Activated CD8-positive, alpha-beta T cell treated with anti-CD3 and anti-CD28 coated beads for 36 hours (primary cell): ENCODE measurements at regions not wholly inside any gene's neighbourhood (a gene's known extent, or its start where the extent isn't known, plus 50 kb on each side); places are given as distances from the start of the nearest gene placed in this dataset.

ENCODE experiments used
- ATAC-seq: fragments of 200-7000 bp; cut with Tn5 transposase; one replicate; pipeline ENCODE4 v1.10.0; 2021; ENCODE audit warnings: mild to moderate bottlenecking, moderate library complexity
- CTCF ChIA-PET: fragments of 350-600 bp; sonication (Branson Sonifier 250); formaldehyde crosslinking; loops from one replicate; lab custom pipeline; 2021; ENCODE audit warnings: antibody characterized with exemption; lab: Charles Lee
- POLR2A ChIA-PET: fragments of 350-600 bp; sonication (Branson Sonifier 250); formaldehyde crosslinking; loops from one replicate; lab custom pipeline; 2021; ENCODE audit warnings: antibody characterized with exemption; lab: Charles Lee
- DNase-seq: peaks from one replicate; pipeline ENCODE4 v3.0.0-alpha.2; 2020
- H3K27ac Mint-ChIP-seq: one replicate; pipeline ENCODE4 v1.8.0; 2021; ENCODE audit warnings: mild to moderate bottlenecking, mixed read lengths
- H3K27me3 Mint-ChIP-seq: one replicate; pipeline ENCODE4 v1.8.0; 2021; ENCODE audit warnings: mixed read lengths
- H3K36me3 Mint-ChIP-seq: one replicate; pipeline ENCODE4 v1.8.0; 2021; ENCODE audit warnings: low read depth, mixed read lengths
- H3K4me1 Mint-ChIP-seq: one replicate; pipeline ENCODE4 v1.8.0; 2021; ENCODE audit warnings: low read depth, mixed read lengths
- H3K4me3 Mint-ChIP-seq: one replicate; pipeline ENCODE4 v1.8.0; 2021; ENCODE audit warnings: mild to moderate bottlenecking, moderate library complexity, mixed read lengths
- H3K9me3 Mint-ChIP-seq: one replicate; pipeline ENCODE4 v1.8.0; 2021; ENCODE audit warnings: mixed read lengths
- intact Hi-C: fragments of 100-400 bp; cut with micrococcal nuclease; formaldehyde crosslinking; loops from one replicate; pipeline ENCODE4 v1.10.0; 2022
- TF ChIP-seq, protein P1 (sequence below): fragments of 200-600 bp; IDR thresholded peaks from one replicate; pipeline ENCODE4 v1.8.0; 2022; ENCODE audit warnings: antibody characterized with exemption, mild to moderate bottlenecking

DNA sequence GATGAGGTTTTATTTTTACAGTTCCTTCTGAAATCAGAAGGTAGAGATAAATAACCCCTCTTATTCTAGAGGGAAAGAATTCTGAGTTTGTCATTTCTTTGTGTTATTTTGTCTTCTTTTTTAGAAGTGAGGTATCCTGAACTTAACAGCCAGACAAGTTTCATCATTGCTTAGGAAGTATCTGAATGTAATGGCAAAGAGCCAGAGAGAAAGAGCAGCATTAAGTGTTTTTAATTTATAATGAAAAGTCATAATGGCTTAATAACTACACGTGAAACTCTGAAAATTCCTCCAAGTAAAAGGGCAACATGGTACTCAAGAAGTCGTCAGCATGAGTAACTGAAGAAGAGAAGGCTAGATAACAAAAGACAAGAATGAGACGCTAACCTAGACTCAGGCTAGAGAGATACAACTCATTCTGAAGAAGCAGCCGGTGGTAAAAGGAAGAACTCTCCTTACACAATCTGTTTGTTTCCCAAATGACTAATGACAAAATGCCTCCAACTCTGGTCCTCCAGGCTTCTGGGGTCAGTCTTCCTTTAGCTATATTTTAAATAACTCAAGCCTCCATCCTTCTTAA, 116.2 kb upstream of the NECTIN3 start:
- intact Hi-C loops: no loop called here
- ATAC-seq: no peak
- Mint-ChIP-seq H3K9me3 (peaks cover 2% of the 10 kb centered on the region), H3K27ac (no peak overlapping the region), H3K36me3 (no peaks in the 10 kb centered on the region), H3K4me1 (no peaks in the 10 kb centered on the region), H3K27me3 (peaks cover 2% of the 10 kb centered on the region), H3K4me3 (no peak overlapping the region)
- TF ChIP-seq, protein P1, sequence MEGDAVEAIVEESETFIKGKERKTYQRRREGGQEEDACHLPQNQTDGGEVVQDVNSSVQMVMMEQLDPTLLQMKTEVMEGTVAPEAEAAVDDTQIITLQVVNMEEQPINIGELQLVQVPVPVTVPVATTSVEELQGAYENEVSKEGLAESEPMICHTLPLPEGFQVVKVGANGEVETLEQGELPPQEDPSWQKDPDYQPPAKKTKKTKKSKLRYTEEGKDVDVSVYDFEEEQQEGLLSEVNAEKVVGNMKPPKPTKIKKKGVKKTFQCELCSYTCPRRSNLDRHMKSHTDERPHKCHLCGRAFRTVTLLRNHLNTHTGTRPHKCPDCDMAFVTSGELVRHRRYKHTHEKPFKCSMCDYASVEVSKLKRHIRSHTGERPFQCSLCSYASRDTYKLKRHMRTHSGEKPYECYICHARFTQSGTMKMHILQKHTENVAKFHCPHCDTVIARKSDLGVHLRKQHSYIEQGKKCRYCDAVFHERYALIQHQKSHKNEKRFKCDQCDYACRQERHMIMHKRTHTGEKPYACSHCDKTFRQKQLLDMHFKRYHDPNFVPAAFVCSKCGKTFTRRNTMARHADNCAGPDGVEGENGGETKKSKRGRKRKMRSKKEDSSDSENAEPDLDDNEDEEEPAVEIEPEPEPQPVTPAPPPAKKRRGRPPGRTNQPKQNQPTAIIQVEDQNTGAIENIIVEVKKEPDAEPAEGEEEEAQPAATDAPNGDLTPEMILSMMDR: no peak
- CTCF ChIA-PET: interaction anchor here (1.4 kb wide), 1 partner anchor 12 kb away, joined by 4 read pairs; no protein-coding TSS in a partner anchor
- POLR2A ChIA-PET: no interaction called here
- no peak for DNase-seq

DNA sequence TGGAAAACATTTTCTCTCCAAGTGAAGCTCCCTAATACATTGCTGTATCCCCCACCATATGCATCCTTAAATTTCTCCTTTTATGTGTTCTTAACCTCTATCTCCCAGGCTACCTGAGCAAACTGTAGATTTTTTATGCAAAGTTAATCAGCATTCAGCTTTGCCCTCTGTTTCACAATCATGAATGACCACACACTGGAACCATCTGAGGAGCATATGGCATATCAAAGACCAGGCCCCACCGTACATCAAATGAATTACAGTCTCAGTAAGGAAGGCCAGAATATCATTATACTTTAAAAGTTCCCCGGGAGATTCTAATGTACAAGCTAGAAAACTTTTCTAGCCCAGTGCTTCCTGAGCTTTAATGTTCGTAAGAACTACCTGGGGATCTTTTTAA, 115.5 kb upstream of the NECTIN3 start:
- Mint-ChIP-seq H3K27me3 (peaks cover 2% of the 10 kb centered on the region), H3K27ac (no peak overlapping the region), H3K4me3 (no peak overlapping the region), H3K9me3 (peaks cover 2% of the 10 kb centered on the region), H3K4me1 (no peaks in the 10 kb centered on the region), H3K36me3 (no peaks in the 10 kb centered on the region)
- intact Hi-C loops: no loop called here
- ATAC-seq (no peak), DNase-seq (no peak)
- TF ChIP-seq, protein P1: no peak
- ChIA-PET POLR2A (no interaction called here), CTCF (no interaction called here)

DNA sequence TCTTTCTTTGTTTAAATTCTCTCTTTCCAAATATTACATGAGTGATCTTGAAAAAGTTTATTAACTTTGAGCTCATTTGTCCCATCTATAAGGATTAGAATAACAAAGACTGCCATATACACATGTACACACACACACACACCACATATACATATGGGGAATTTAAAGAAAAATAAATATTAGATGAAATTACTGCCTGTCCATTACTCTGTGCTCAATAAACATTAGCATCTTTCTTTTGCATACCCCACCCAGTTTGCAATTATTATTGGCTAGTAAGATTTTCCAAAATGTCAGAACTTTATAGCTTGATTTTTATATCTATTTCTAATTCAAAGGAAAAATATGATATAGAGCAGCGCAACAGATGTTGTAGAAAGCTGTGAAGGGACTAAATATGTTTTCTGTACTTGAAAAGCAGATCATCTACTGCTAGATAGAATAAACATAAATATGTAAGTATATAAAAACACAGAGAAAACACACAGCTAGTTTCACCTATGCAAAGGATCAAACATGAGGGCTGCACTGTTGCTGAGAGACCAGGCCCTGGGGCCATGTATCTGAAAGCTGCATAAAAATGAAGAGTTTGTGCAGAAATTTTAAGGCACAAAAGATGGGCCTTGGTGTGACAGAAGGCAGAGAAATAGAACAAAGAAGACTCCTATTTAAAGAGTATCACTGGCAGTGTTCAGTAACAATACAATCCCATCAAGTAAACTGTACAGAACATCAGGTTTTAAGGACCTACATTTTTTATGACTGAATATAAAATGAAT, 114.2 kb upstream of the NECTIN3 start:
- Mint-ChIP-seq H3K4me3 (no peak overlapping the region), H3K9me3 (peaks cover 3% of the 10 kb centered on the region), H3K36me3 (no peaks in the 10 kb centered on the region), H3K4me1 (no peaks in the 10 kb centered on the region), H3K27me3 (peaks cover 2% of the 10 kb centered on the region), H3K27ac (no peak overlapping the region)
- TF ChIP-seq, protein P1: no peak
- ATAC-seq: no peak
- intact Hi-C loops: no loop called here
- CTCF ChIA-PET: no interaction called here
- POLR2A ChIA-PET: no interaction called here
- DNase-seq: no peak

DNA sequence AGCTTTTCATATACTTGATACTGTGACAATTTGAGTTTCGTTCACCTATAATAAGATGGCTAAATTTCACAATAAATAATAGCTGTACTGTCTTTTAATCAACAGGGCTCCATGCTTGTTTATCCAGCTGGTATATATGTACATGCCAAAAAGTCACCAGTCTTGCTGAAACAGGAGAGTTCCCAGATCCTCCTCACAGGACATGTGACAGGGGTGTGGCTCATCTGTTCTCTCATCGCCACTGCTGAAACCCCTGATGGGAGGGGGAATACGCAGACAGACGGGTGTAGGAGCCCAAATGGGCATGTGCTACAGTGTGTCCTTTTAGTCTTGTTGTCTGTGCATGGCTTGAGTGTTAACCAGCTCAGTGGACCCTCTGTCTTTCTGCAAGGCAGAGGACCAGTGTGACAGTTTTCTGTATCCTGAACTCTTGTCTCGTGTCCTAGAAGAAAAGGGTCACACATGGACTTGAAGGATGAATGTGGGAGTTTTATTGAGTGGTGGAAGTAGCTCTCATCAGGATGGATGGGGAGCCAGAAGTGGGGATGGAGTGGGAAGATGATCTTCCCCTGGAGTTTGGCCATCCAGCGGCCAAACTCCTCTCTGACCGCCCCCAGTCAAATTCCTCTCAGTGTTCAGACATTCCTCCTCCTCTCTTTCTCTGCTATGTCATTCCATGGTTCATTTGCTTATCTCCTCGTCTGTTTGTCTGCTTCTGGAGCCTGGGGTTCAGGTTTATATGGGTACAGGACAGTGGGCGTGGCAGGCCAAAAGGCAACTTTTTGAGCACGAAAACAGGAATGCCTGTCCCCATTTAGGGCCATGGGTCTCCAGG, 113.1 kb upstream of the NECTIN3 start:
- H3K4me3 Mint-ChIP-seq: no peak overlapping the region
- intact Hi-C loops: no loop called here
- no peak overlapping the region for H3K27ac Mint-ChIP-seq
- ChIA-PET POLR2A (no interaction called here), CTCF (no interaction called here)
- DNase-seq (no peak), ATAC-seq (no peak)
- H3K9me3 Mint-ChIP-seq: peaks cover 4% of the 10 kb centered on the region
- peaks cover 2% of the 10 kb centered on the region for H3K27me3 Mint-ChIP-seq
- no peaks in the 10 kb centered on the region for H3K4me1 Mint-ChIP-seq
- no peaks in the 10 kb centered on the region for H3K36me3 Mint-ChIP-seq
- TF ChIP-seq, protein P1: no peak
